SIG-M5 treated with dmso at 0.1 percent for 504 hours (cell line): ENCODE measurements at regions not wholly inside any gene's neighbourhood (a gene's known extent, or its start where the extent isn't known, plus 50 kb on each side); places are given as distances from the start of the nearest gene placed in this dataset.

Experiments used
- DNase-seq: peaks from one replicate; lab custom pipeline; 2025; ENCODE audit not compliant: unreplicated experiment; lab: John Stamatoyannopoulos, UW

DNA sequence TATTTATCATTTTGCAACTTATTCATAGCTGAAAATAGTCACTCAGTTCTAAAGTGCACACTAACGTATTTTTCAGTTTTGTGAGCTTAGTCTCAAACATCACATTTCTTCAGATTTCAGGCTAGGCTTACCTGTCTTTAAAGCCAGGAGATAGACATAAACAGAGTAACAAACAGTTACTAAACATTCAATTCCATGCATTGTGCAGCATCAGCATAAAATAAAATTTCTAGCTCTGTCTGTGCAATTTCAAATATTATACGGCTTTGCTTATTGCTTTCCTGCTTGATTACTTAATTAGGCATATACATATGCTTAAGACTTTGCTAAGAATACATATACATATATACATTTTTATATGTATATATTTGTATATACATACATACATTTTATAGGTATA is 637.0 kb downstream of the NR4A2 start:
- DNase-seq, result no peak

- no peak for DNase-seq
Observed at GRCh38 chr2:155692856-155693255, 639.7 kb downstream of the NR4A2 start.

DNA sequence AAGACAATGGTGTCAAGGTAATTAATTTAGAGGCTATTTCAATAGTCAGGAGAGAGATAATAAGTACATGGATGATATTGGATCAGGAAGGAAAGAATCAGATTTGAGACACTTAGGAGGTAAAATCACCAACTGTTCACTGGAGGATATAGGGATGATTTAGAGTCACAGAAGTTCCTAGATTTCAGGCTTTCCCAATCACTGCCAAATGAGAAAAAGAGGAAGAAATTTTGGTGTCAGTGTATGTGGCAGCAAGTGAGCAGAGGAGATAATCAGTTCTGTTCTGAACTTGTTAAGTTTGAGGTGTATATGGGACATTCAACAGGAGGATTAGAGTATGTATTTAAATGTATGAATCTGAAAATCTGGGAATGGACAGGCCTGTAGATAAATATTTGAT is 640.4 kb downstream of the NR4A2 start:
- peak; percentile 9 for DNase-seq

- DNase-seq, result peak; percentile 91
Observed at GRCh38 chr2:155690785-155691184, 641.7 kb downstream of the NR4A2 start.

GRCh38 chr2:155689791-155690190 is 642.7 kb downstream of the NR4A2 start:
- DNase-seq, result no peak

- no peak for DNase-seq
Observed at GRCh38 chr2:155687181-155687580, 645.3 kb downstream of the NR4A2 start.

- no peak for DNase-seq
Observed at GRCh38 chr2:155679647-155680046, 652.9 kb downstream of the NR4A2 start.

- DNase-seq, result no peak
Observed at GRCh38 chr2:155675920-155676319, 656.6 kb downstream of the NR4A2 start.

DNA sequence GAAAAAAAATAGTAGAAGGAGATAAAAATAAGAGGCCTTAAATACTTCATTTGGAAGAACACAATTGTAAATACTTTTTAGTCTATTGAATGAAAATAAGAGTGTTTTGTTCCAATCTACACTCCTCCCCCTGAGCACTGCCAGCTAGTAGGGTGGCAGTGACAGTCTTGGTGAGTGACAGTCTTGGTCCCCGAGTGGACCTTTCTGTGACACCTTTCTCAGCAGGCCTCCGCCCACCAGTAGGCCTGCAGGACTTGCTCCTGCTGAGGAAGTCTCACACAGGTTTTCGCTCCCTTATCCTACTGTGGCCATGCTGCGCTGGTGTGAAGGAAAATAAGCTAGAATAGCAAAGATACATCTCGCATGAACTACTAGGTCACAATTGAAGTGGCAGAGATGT is 666.8 kb downstream of the NR4A2 start:
- DNase-seq, result no peak

DNA sequence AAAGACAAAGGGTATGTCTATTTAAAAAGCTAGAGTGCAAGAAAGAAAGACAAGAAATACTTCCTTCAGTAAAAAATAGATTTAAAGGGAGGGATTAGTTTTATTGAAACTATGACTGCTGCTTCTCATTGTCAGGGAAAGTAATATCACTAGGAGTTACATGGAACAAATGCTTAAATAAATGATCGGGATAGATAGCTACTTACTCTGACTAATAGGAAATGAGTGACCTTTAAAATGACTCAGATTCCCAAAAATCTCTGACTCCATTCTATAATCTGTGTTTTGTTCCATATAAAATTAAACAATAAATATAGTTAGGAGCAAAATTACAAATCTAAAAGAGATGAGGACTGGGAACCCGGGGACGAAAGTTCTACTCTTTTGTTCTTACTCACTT is 669.3 kb downstream of the NR4A2 start:
- no peak for DNase-seq

- no peak for DNase-seq
Observed at GRCh38 chr2:155662224-155662623, 670.3 kb downstream of the NR4A2 start.

DNA sequence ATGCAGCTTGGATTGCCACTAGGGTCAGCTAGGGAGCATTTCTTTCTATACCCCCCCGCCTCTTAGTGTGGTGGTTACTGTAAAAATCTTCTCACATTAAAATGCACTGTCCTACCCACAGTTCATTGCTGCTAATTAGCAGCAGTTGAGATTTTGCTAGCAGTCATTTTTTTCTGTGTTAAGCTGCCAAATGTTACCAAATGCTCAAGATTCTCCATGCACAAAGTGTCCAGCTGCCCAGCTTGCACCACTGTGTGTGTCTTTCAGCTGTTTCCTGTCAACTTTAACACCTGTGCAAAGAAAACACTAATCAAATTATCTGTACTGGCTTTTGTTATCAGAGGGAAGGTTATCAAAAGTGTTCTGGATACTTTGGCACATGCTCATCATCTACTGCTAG is 679.3 kb downstream of the NR4A2 start:
- no peak for DNase-seq

- no peak for DNase-seq
Observed at GRCh38 chr2:155651851-155652250, 680.7 kb downstream of the NR4A2 start.

- DNase-seq, result no peak
Observed at GRCh38 chr2:155645791-155646190, 686.7 kb downstream of the NR4A2 start.

DNA sequence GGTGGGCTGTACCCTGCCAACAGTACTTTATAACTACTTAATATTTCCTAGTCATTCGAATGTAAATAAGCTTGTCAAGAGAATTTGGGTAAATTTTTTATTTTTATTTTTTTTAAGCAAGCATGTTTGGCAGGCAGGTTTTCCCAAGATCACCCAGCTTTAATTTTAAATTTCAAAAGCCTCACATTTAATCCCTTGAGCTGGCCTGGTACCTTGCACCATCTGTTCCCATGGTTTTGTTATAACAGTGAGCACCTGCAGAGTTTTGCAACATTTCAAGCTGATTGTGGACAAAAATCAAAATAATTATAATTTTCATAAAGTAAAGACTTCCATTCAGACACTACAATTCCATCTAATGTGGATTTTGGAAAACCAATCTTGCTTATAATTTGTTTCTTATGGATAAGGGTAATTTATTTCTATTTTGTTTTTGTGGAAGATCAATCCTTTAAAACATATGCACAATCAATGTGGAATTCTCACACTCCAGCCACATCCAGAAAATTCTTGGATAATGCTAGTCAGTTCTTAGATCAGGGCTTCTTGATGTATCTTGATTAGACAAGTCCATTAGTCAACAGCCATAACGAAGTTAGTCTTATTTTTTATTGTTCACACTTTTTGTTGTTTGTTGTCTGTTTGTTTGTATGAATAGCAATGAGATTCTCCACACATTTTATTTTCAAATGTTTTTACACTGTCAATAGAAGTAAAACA is 689.3 kb downstream of the NR4A2 start:
- no peak for DNase-seq

GRCh38 chr2:155633887-155634570 is 698.5 kb downstream of the NR4A2 start:
- no peak for DNase-seq

DNA sequence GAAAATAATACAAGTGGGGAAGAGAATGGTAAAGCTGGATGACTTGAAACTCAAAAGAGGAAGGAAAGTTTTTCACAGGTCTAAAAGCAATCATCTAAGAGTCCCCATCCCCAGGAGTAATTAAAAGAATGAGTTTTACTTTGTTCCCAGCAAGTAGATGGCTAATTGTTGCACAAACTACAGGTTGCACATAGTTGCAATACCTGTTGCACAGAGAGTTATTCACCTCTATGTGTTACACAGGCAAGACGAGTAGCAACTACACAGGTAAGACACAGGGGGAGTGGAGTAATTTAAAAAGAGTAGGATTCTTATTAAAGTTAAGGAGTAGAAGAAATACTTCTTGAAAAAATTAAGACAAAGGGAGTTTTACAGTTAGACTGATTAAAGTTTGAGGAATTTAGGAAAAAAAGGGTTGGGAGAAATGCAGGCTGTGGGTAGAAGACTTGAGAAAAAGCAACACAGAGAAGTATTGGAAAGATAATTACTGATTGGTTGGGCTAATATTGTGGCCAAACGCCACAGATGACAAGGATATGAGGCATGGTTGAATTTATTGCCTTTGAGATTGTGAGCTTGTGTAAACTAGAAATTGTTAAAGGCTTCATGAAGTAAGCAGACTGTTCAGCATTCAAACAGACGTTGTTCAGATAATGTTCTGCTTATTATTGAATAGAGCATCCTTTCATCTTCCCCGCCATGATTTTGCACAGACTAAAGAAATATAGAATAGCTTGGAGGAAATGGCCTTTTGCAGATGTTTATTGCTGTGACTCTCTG is 699.3 kb downstream of the NR4A2 start:
- DNase-seq, result no peak

GRCh38 chr2:155630760-155631159 is 701.8 kb downstream of the NR4A2 start:
- no peak for DNase-seq

DNA sequence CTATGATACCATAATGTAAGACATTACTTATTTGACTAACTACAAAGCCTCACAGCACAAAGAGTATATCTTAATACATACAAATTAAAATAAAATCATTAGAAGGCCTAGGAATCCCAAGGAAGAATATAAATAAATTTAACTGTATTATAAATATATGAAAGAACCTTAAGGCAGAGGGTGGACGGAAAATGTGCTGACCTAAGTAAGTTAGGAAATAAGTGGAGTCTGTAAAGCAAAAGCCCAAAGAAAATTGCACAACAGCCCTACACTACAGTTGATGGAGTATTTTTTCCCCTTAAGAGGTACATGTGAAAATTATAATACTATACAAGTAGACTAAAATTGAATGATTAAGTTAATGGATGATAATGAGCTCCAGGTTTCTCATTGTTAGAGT is 710.1 kb downstream of the NR4A2 start:
- no peak for DNase-seq

DNA sequence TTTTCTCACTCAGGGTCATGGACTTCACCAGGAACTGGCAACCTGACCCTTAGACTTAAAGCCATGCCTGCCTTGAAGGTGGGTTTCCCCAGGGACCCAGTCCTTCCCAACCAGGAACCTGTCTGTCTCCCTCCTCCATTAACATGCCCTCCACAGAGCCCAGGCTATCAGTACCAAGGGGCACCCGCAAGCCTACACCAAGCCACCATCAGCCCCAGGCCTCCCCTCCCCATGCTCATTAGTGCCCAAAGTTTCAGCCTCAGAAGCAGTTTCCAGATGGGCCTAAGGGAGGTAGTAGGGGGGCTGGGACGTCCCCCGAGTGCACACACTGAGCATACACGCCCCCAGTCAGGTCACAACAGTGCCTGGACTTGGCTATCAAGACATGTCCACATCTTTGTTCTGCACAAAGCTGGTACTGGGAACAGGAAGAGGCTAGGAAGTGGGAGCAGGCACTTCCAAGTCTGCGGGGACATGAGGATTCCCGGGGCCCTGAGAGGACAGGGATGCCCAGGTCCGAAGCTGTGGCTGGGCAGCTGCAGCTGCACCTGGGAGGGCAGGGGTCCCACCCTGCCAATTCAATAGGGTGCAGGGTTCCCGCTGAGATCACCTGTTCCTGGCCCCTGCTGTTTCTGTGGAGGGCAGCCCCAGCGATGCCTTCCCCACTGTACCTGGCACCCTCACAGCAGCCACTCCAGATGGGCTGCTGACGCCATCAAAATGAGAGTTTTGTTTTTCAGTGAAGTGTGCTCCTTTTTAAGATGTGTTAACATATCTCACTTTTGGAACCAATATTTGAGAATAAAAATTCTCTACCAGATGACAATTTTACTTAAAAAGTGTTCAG is 731.4 kb downstream of the NR4A2 start:
- no peak for DNase-seq

- no peak for DNase-seq
Observed at GRCh38 chr2:155600296-155600695, 732.2 kb downstream of the NR4A2 start.
